Activated CD8-positive, alpha-beta T cell treated with anti-CD3 and anti-CD28 coated beads for 36 hours (primary cell): ENCODE measurements at regions not wholly inside any gene's neighbourhood (a gene's known extent, or its start where the extent isn't known, plus 50 kb on each side); places are given as distances from the start of the nearest gene placed in this dataset.

ENCODE experiments used
- ATAC-seq: fragments of 200-7000 bp; cut with Tn5 transposase; one replicate; pipeline ENCODE4 v1.10.0; 2021; ENCODE audit warnings: mild to moderate bottlenecking, moderate library complexity
- CTCF ChIA-PET: fragments of 350-600 bp; sonication (Branson Sonifier 250); formaldehyde crosslinking; loops from one replicate; lab custom pipeline; 2021; ENCODE audit warnings: antibody characterized with exemption; lab: Charles Lee
- POLR2A ChIA-PET: fragments of 350-600 bp; sonication (Branson Sonifier 250); formaldehyde crosslinking; loops from one replicate; lab custom pipeline; 2021; ENCODE audit warnings: antibody characterized with exemption; lab: Charles Lee
- DNase-seq: peaks from one replicate; pipeline ENCODE4 v3.0.0-alpha.2; 2020
- H3K27ac Mint-ChIP-seq: one replicate; pipeline ENCODE4 v1.8.0; 2021; ENCODE audit warnings: mild to moderate bottlenecking, mixed read lengths
- H3K27me3 Mint-ChIP-seq: one replicate; pipeline ENCODE4 v1.8.0; 2021; ENCODE audit warnings: mixed read lengths
- H3K36me3 Mint-ChIP-seq: one replicate; pipeline ENCODE4 v1.8.0; 2021; ENCODE audit warnings: low read depth, mixed read lengths
- H3K4me1 Mint-ChIP-seq: one replicate; pipeline ENCODE4 v1.8.0; 2021; ENCODE audit warnings: low read depth, mixed read lengths
- H3K4me3 Mint-ChIP-seq: one replicate; pipeline ENCODE4 v1.8.0; 2021; ENCODE audit warnings: mild to moderate bottlenecking, moderate library complexity, mixed read lengths
- H3K9me3 Mint-ChIP-seq: one replicate; pipeline ENCODE4 v1.8.0; 2021; ENCODE audit warnings: mixed read lengths
- intact Hi-C: fragments of 100-400 bp; cut with micrococcal nuclease; formaldehyde crosslinking; loops from one replicate; pipeline ENCODE4 v1.10.0; 2022
- TF ChIP-seq, protein P1 (sequence below): fragments of 200-600 bp; IDR thresholded peaks from one replicate; pipeline ENCODE4 v1.8.0; 2022; ENCODE audit warnings: antibody characterized with exemption, mild to moderate bottlenecking

DNA sequence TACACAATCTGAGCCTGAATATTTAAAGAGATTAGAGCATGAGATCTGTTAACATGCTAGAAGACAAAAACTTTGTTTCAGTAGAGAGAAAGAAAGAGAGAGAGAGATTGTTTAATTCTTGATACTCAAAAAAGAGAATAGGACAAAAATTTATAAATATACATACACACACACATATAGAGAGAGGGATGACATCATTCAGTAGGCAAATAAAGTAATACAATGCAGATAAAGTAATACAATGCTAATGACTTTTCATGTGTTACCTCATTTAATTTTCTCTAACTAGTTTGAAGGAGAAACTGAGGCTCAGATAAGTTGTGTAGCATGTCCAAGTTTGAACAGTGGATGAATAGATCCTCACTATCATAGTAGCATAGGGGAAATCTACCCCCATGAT is 286.4 kb downstream of the CMPK2 start:
- Mint-ChIP-seq H3K4me3 (no peak overlapping the region), H3K36me3 (no peaks in the 10 kb centered on the region), H3K9me3 (no peaks in the 10 kb centered on the region), H3K27me3 (peaks cover 4% of the 10 kb centered on the region), H3K4me1 (no peaks in the 10 kb centered on the region), H3K27ac (no peak overlapping the region)
- TF ChIP-seq, protein P1, sequence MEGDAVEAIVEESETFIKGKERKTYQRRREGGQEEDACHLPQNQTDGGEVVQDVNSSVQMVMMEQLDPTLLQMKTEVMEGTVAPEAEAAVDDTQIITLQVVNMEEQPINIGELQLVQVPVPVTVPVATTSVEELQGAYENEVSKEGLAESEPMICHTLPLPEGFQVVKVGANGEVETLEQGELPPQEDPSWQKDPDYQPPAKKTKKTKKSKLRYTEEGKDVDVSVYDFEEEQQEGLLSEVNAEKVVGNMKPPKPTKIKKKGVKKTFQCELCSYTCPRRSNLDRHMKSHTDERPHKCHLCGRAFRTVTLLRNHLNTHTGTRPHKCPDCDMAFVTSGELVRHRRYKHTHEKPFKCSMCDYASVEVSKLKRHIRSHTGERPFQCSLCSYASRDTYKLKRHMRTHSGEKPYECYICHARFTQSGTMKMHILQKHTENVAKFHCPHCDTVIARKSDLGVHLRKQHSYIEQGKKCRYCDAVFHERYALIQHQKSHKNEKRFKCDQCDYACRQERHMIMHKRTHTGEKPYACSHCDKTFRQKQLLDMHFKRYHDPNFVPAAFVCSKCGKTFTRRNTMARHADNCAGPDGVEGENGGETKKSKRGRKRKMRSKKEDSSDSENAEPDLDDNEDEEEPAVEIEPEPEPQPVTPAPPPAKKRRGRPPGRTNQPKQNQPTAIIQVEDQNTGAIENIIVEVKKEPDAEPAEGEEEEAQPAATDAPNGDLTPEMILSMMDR = no peak
- ATAC-seq (no peak), DNase-seq (no peak)
- intact Hi-C loops = no loop called here
- CTCF ChIA-PET = no interaction called here
- POLR2A ChIA-PET = interaction anchor here (0.7 kb wide), 1 partner anchor 9 kb away, joined by 3 read pairs; no protein-coding TSS in a partner anchor

DNA sequence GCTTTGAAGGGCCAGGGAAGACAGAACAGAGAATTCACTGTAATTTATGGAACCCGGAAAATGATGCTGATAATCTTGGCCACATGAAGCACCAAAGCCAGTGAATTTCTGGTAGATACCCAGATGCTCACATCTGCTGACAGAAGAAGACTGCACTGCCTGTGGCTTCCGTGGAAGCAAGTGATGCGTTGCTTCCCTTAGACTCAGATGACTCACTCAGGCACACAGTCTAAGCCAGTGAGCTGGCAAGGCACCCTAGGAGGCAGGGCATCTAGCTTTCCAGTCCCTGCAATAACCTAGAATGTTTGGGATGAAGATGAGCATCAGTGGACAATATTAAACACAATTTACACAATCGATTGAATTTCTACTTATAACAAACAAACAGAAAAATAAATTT is 284.7 kb downstream of the CMPK2 start:
- Mint-ChIP-seq H3K4me3 (no peak overlapping the region), H3K36me3 (no peaks in the 10 kb centered on the region), H3K27me3 (peaks cover 4% of the 10 kb centered on the region), H3K4me1 (no peaks in the 10 kb centered on the region), H3K9me3 (no peaks in the 10 kb centered on the region), H3K27ac (no peak overlapping the region)
- intact Hi-C loops = no loop called here
- CTCF ChIA-PET = no interaction called here
- POLR2A ChIA-PET = no interaction called here
- ATAC-seq (no peak), DNase-seq (no peak)
- TF ChIP-seq, protein P1 = no peak

DNA sequence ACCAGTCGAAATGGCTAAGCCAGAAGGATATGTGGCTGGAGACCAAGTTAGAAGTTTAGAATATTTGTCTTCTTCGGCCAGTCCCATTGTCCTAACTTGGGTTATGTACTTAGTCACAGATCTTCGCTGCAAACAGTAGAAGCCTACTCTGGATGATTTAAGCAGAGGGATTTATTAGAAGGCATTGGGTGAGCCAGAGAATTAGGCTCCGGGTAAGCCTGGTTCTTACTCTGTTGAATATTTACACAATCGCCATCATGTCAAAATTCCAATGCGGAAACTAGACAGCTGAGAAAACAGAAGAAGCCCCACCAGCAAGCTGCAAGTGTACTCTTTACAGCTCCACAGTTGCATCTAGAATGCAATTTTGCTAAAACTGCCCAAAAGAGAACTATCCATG is 276.6 kb downstream of the CMPK2 start:
- Mint-ChIP-seq H3K27me3 (no peaks in the 10 kb centered on the region), H3K4me3 (no peak overlapping the region), H3K4me1 (no peaks in the 10 kb centered on the region), H3K36me3 (no peaks in the 10 kb centered on the region), H3K9me3 (no peaks in the 10 kb centered on the region), H3K27ac (no peak overlapping the region)
- CTCF ChIA-PET = no interaction called here
- no peak for ATAC-seq
- no peak for DNase-seq
- intact Hi-C loops = no loop called here
- TF ChIP-seq, protein P1 = no peak
- POLR2A ChIA-PET = no interaction called here

DNA sequence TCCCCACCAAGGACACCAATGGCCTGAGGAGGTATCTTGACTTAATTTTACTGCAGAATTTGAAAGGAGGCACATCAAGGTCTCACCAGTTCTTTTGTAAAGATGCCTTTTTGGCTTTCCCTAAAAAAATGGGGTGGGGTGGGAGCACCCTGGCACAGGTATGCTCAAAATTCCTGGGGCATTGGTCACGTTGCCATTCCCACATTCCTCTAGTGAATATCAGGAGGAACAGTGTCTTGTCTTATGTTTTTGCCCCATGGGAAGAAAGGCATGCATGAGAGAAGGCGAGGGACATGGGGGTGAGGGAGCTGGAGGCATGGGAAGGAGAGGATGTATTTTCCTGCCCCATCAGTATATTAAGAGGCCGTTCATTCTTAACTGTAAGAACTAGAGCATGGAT is 275.3 kb downstream of the CMPK2 start:
- no peak for ATAC-seq
- no peaks in the 10 kb centered on the region for H3K27me3 Mint-ChIP-seq
- H3K27ac Mint-ChIP-seq = no peak overlapping the region
- H3K9me3 Mint-ChIP-seq = no peaks in the 10 kb centered on the region
- DNase-seq = no peak
- H3K4me1 Mint-ChIP-seq = no peaks in the 10 kb centered on the region
- H3K36me3 Mint-ChIP-seq = no peaks in the 10 kb centered on the region
- TF ChIP-seq, protein P1 = no peak
- intact Hi-C loops = no loop called here
- ChIA-PET CTCF (no interaction called here), POLR2A (no interaction called here)
- no peak overlapping the region for H3K4me3 Mint-ChIP-seq

DNA sequence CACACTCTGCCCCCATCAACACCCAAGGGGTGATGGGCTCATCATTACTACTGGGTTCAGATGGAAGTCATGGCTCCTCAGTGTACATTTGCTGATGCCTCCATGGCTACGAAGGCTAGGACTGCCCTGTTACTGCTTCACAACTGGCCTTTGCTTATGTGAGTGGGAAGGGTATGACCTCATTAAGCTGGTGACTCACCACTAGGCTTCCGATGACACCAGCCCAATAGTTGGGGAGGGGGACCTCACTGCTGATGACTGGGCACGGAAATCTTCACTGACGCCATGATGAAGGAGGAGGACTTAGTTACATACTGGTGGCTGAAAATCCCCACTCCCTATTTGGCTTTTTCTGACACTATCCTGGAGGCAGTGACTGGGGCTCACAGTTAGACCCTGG is 263.2 kb downstream of the CMPK2 start:
- H3K4me3 Mint-ChIP-seq = no peak overlapping the region
- no peak overlapping the region for H3K27ac Mint-ChIP-seq
- no peaks in the 10 kb centered on the region for H3K27me3 Mint-ChIP-seq
- TF ChIP-seq, protein P1 = no peak
- CTCF ChIA-PET = interaction anchor here (0.6 kb wide), 1 partner anchor 531 kb away, joined by 3 read pairs; no protein-coding TSS in a partner anchor
- no peaks in the 10 kb centered on the region for H3K9me3 Mint-ChIP-seq
- no peak for ATAC-seq
- intact Hi-C loops = no loop called here
- POLR2A ChIA-PET = no interaction called here
- no peaks in the 10 kb centered on the region for H3K4me1 Mint-ChIP-seq
- DNase-seq = no peak
- no peaks in the 10 kb centered on the region for H3K36me3 Mint-ChIP-seq
